GM19324 (cell line): ENCODE measurements at regions not wholly inside any gene's neighbourhood (a gene's known extent, or its start where the extent isn't known, plus 50 kb on each side); places are given as distances from the start of the nearest gene placed in this dataset.
"Not testable (repeated sequence)": the region's sequence is repeated elsewhere in the genome, so short reads cannot be mapped to it uniquely, and the experiment has no call there.

Experiments used
- ATAC-seq: cut with Tn5 transposase; IDR thresholded peaks from one replicate; pipeline ENCODE4 v1.9.1; 2021; ENCODE audit warnings: mild to moderate bottlenecking, moderate library complexity; ENCODE audit not compliant: unreplicated experiment, low FRiP score

DNA sequence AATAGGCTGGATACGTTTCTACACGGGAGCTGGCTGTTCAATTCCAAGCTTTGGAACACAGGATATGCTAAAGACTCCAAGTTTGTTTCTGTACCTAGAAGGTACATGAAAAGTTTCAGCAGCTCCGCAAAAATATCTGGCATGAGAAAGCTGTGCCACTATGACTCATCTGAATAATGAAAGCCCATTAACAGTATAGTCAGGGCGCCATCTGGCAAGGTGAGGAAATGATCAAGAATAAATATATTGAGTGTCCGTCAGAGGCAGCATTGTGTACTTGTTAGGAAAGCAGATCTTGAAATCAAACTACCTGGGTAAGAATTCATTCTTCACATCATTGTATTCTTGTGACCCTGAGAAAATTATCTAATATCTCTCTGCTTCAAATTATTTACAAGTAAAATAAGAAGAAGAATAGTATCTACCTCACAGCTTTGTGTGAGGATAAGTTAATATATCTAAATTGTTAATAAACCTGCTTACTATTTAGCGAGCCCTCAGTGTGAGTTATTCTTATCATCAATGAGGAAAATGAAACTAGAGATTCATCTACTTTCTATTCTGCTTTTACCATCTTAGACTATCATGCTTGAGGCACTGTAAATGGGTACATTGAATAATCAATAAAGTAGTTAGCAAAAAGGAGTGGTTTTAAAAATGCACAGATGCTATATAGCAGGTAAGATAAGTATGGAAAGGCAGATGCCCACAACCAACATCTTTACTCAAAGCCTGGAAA lies 53.5 kb downstream of the FSCB start:
- ATAC-seq, result no peak

DNA sequence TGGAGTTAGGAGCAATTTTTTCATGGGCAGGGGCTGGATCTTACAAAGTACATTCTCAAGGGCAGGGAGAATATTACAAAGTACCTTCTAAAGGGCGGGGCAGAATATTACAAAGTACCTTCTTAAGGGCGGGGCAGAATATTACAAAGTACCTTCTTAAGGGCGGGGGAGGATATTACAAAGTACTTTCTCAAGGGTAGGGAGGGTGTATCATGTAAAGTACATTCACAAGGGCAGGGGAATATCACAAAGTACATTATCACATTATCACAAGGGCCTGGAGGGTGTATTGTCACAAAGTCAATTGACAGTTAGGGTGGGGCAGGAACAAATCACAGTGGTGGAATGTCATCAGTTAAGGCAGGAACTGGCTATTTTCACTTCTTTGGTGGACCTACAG lies 56.9 kb downstream of the FSCB start:
- ATAC-seq, result not testable (repeated sequence)

DNA sequence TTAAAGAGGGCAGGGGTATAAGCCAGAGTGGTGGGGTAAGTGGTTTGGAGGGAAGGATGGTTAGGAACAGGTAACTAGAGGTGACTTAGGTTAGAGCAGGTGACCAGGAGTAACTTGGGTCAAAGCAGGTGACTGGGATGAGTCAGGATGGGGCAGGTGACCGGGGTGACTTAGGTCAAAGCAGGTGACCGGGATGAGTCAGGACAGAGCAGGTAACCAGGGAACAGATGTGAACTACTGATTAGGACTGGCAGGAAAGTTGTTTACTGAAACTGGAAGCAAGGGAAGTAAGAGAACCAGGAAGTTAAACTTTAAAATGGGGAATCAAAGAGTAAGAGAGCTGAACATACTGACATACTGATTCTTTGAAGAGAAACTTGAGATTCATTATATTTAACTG lies 57.4 kb downstream of the FSCB start:
- no peak for ATAC-seq

DNA sequence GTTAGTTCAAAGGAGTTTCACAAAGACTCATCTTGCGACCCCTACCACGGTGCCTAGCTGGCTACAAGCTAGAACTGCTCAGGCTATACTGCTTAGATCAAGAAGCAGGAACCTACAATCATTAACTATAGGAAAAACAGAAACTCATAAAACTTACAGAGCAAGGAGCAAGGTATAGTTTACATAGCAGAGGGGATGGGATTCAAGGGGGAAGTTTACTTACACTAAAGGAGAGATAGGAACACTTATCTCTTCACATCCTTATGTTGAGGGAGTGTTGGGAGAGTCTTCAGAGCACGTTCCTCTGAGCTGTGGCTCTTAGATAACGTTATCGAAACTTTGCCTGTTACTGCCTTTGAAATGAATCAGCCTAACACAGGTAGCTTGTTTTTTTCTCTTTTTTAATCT lies 58.1 kb downstream of the FSCB start:
- ATAC-seq, result no peak

DNA sequence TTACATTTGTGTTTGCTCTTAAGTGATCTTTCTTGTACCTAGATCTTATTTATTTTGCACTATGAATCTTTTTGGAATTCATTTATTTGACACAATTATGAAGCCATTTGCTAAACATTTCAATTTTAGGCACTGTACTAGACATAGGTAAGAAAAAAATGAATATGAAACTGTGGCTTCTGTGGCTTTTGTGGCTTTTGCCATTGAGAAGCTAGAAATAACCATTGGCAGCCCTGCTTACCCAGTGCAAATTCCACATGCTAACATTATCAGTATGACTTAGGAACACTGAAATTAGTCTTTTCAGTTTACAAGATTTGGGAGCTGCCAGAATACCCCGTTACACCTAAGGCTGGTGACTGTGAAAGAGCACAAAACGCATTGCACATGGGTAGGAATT lies 60.1 kb downstream of the FSCB start:
- no peak for ATAC-seq

DNA sequence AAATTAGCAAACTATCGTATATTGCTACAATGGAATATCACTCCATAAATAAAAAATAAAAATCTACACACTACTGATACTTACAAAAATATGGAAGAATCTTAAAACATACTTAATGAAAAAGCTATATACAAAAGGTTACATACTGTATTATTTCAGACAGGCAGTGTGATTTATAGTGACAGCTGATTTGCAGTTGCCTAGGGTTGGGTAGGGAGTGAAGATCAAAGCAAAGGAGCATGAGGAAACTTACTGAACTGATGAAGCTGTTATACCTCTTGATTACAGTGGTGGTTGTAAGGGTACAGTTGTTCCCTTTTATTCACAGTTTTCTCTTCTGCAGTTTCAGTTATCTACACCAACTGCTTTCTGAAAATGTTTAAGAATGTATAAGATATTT lies 62.6 kb downstream of the FSCB start:
- no peak for ATAC-seq

DNA sequence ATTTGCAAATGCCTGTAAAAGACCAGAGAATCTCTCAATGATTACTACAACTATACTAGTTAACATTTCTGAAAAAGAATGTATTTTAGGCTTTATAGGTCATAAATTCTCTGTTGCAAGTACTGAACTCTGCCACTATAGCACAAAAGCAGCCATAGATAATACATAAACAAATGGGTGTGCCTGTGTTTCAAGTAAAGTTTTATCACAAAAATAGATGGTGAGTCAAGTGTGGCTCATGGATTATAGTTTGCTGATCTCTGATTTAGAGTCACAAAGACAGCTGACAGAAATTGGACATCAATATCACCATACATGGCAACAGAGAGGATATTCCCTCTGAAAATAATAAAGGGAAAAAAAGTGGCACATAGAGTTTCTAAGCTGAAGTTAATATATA lies 68.1 kb downstream of the FSCB start:
- ATAC-seq, result no peak

DNA sequence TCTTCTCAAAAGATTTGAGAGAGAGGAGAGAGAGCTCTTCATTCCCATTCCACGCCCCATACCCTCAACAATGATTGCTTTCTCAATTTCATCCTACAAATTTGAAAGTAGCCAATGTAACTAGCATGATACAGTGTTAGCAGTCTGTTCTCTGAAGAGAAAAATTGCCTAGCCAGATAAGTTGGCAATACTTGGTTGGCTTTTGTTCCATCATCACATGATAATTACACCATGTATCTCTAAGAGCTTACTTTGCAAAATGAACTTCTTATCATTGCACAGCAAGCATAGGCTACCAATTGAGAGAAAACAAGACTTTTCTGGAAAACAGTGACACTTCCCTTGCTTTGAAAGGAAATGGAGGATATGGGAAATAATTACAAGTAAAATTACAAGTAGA lies 68.9 kb downstream of the FSCB start:
- ATAC-seq, result no peak

DNA sequence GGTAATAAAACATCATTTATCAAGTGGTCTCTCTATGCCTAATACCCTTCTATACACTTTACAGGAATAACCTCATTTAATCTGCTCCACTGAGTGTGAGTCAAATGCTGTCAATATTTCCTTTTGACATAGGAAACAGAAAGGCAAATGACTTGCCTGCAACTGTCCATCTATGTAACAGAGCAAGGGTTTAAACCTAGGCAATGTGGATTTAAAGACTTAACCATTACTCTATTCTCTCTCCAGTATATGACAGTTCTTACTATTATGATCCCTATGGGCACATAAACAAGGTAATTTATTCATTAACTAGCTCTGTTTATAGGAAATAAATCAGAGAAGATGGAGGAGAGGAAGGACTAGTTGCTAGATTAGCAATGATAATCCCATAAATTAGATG lies 70.6 kb downstream of the FSCB start:
- no peak for ATAC-seq

DNA sequence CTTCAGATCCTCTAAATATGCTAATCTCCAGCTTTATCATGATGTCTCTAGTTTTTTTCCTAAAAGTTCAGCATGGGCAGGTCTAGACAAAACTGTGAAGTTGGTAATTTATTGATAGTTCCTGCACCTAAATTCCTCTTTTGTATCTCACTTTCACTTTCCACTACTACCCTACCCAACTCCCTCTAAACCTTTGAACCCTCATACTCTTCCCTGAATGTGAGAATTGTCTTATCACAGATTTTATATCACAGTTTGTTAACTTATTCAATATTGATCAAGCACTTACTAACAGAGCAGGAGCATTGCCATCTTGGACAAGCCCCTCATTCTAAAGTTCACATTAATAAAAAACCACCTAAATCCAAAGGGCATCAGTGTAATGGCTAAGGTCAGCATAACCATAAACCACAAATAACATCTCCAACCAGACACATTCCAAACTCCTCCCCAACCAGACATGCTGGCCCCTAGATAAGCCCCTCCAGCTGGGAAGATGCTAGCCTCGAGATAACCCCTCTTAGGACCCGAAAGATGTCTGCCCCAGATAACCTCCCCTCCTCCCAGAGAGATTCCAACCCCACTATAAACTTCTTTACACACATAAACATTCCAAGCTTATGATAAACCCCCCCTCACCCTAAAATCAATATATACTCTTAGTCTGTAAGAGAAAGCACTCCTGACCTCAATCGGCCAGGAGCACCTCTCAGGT lies 78.7 kb downstream of the FSCB start:
- no peak for ATAC-seq

DNA sequence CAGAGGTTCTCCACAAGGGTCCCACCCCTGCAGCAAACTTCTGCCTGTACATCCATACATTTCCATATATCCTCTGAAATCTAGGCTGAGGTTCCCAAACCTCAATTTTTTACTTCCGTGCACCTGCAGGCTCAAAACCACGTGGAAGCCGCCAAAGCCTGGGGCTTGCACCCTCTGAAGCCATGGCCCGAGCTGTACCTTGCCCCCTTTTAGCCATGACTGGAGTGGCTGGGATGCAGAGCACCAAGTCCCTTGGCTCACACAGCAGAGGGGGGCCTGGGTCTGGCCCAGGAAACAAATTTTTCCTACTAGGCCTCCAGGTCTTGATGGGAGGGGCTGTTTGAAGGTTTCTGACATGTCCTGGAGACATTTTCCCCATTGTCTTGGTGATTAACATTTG lies 84.4 kb downstream of the FSCB start:
- no peak for ATAC-seq

DNA sequence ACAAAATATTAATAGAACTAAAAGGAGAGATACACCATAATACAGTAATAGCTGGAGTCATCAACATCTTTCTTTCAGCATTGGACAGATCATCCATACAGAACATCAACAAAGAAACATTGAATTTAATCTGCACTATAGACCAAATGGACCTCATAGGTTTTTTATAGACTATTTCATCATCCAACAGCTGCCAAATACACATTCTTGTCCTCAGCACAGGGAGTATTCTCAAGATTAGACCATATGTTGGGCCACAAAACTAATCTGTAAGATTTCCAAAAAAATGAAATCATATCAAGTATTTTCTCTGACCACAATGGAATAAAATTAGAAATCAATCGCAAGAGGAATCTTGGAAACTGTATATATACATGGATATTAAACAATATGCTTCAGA lies 86.9 kb downstream of the FSCB start:
- no peak for ATAC-seq

DNA sequence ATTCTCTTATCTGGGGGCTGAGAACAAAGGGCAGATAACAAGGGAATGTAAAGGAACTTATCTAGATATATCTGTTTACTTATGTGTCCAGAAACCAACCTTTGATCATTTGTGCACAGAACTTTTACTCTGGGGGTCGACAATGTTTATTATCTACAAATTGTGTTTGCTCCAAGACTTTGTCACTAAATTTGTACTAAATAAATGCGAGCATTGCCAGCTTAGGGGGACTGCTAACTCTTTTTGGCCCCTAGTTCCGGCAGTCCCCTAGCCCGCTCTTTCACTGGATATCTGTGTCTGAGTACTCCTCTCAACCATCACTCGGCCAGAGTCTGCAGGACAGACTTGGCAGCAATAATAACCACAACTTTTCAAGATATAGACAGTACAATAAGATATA lies 88.2 kb downstream of the FSCB start:
- ATAC-seq, result no peak

DNA sequence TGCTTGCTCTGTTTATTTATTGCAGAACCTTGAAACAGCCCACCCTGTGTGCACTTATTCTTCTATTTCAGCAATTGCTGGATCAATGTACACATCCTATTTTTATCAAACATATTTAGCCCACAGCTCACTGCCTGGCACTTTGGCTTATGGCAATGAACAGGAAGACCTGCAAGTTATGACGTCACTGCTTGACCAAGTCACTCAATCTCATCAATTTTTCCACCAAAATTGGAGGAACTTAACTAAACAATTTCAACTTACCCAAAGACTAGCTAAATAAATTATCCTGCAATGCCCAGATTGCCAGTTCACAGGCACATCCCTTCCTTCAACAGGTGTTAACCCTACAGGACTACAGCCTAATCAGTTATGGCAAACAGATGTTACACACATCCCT lies 89.3 kb downstream of the FSCB start:
- ATAC-seq, result no peak

DNA sequence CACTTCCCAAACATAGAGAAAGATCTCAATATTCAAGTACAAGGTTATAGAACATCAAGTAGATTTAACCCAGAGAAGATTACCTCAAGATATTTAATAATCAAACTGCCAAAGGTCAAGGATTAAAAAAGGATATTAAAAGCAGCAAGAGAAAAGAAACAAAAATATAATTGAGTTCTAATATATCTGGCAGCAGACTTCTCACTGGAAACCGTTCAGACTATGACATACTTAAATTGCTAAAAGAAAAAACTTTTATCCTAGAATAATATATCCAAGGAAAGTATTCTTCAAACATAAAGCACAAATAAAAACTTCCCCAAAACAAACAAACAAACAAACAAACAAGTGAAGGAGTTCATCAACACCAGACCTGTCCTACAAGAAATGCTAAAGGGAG lies 92.4 kb downstream of the FSCB start:
- ATAC-seq, result no peak

DNA sequence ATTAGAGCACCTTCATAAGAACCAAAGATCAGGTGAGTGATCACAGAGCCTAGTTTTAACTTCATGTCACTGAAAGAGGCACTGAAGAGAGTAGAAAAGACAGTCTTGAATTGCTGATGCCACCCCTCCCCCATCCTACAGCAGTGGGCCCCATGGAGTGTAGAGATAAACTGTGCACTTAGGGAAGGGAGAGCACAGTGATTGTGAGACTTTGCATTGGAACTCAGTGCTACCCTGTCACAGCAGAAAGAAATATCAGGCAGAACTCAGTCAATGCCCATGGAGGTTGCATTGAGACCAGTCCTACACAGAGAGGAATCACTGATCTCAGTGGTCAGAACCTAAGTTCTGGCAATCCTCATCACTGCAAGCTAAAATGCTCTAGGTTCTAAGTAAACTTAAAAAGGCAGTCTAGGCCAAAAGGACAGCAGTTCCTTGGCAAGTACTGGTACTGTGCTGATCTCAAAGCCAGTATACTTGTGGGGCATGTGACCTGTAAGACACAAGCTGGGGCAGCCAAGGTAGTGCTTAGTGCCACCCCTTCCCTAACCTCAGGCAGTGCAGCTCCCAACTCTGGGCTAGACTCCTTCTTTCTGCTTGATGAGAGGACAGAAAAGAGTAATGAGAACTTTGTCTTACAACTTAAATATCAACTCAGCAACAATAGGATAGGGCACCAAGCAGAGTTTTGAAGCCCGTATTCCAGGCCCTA lies 94.1 kb downstream of the FSCB start:
- ATAC-seq, result no peak

DNA sequence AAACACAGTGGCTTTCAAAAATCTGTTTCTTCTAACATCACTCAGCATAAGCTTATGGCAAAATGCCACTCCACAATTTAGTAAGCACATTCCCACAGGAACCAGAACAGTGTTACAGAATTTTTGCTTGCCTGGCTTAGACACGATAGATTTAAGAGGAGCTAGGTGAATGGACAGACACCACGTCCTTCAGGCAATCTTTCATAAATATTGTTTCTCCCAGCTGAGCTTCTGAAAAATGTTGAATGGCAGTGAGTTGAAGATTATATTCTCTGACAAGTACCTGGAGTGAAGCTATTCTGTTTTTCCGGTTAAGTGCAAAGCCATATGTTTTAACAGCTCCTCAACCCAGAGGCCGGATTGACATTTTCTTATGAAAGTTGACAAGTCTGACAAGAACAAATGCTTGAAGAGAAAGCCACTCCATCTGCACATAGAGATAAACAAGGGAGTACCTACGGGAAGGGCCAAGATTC lies 102.0 kb downstream of the FSCB start:
- ATAC-seq, result no peak

DNA sequence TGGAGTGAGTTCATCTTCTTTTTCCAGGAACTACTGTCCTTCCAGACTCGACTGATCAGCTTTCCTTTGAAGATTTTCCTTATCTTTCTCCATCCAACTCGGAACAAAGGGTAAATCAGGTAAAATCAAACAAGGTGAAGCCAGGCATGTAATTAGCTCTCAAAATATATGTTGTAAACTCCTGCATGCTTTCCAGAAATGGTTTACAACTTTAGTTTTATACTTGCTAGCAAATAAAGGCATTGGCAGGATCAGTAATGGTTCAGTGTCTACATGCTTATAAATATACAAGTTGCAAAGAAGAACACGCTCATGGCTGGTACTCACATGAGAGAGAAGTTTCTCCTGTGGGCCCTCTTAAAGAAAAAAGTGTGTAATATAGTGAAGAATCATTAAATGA lies 102.5 kb downstream of the FSCB start:
- ATAC-seq, result no peak

DNA sequence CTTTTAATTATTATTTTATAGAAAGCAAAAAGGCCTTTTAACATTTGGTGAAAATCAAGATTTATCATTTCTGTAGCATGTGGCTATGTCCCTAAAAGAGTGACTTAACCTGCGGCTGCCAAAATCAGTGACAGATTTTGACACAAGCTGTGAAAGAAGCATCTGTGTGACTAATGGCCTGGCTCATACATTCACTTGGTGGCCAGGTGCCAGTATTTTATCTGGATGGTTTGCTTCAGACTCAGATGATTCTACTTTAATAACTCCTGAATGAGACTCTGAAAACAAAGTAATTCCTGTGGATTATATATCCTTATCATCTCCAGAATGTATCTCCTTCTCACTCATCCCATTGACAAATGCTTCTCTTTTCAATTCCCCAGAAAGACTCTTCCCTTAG lies 103.0 kb downstream of the FSCB start:
- ATAC-seq, result no peak

DNA sequence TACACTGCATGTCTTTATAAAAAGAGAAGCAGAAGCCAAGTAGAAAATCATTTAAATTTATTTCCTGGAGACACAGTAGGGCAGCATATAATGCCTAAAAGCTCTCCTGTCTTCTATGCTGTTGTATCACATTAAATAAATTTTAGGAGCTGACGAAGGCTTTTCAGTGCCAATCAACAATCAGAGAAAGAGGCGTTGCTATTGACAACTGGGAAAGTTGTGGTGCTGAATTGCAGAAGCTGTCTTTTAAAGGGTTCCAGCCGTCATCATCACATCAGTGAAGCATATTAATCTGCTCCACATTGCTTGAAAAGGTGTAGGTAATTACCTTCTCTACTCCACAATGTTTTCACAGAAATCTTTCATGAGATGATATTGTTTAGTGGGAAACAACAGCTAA lies 103.9 kb downstream of the FSCB start:
- ATAC-seq, result no peak

DNA sequence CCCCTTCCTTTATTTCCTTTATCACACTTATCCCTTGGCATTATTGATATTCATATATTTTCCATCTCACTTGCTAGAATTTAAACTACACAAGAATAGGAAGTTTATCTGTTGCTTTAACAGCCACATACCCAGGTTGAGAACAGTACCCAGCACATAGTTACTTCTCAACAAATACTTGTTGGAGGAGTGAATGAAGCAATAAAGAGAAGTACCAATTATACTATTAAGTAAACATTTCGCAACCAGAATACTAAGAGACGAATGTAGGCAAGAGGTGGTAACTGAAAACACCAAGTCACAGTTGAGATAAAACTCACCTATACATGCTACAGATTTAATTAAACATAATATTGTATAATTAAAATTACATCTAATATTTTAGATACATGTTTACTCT lies 110.9 kb downstream of the FSCB start:
- no peak for ATAC-seq

DNA sequence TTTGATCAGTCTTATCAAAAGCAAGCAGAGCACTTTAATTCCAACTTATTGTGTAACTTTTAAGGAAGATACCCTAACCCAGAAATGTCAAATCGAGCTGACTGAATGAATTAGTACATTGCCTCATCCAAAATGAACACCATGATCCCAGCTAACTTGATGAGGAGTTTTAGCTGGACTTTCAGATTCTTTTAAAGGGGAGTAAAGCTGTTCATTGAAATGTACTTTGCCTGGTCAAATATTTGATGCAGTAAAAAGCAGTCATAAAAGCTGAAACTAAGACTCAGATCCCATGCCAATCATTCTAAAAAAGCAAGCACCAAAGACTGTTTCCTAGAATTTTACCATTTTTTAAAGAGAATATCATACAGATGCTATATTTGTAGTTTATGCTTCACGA lies 114.1 kb downstream of the FSCB start:
- ATAC-seq, result no peak
